Caco-2 (cell line): ENCODE measurements at regions not wholly inside any gene's neighbourhood (a gene's known extent, or its start where the extent isn't known, plus 50 kb on each side); places are given as distances from the start of the nearest gene placed in this dataset.

ENCODE experiments used
- BruUV-seq: library from RNA; stranded (reverse); fragments of 400-500 nt; replicated peaks from 2 replicates; lab custom pipeline; 2021; lab: Mats Ljungman, UMichigan
- CTCF ChIA-PET: fragments of 300-600 bp; sonication (Branson Sonifier 250); formaldehyde crosslinking; loops from one replicate; lab custom pipeline; 2022; ENCODE audit warnings: antibody characterized with exemption; lab: Charles Lee
- POLR2A ChIA-PET: fragments of 300-600 bp; sonication (Branson Sonifier 250); formaldehyde crosslinking; loops from one replicate; lab custom pipeline; 2022; ENCODE audit warnings: antibody characterized with exemption; lab: Charles Lee
- DNase-seq, 2 experiments: peaks; one replicate each; pipeline versions ENCODE4 v3.0.0 to v3.0.0-alpha.2; 2020 to 2022
- H3K27me3 ChIP-seq: replicated peaks from 2 replicates; pipeline ENCODE4 v1.6.0; 2011; ENCODE audit warnings: low read length; ENCODE audit not compliant: control insufficient read depth, insufficient read depth
- H3K36me3 ChIP-seq: 2 replicates; pipeline ENCODE4 v1.5.1; 2011; ENCODE audit warnings: low read length; ENCODE audit not compliant: control insufficient read depth, insufficient read depth
- H3K4me1 ChIP-seq: fragments of 250-450 bp; sonication (Bioruptor Pico); 2 replicates; pipeline ENCODE4 v1.5.1; 2020; ENCODE audit warnings: mild to moderate bottlenecking
- H3K4me3 ChIP-seq: 2 replicates; pipeline ENCODE4 v1.5.1; 2011; ENCODE audit warnings: low read depth, mild to moderate bottlenecking, control low read depth, low read length
- H3K9me3 ChIP-seq: fragments of 250-450 bp; sonication (Bioruptor Pico); 2 replicates; pipeline ENCODE4 v1.5.1; 2020; ENCODE audit warnings: mild to moderate bottlenecking, moderate library complexity
- H3K27ac Mint-ChIP-seq: one replicate; pipeline ENCODE4 v1.8.0; 2022; ENCODE audit warnings: mixed read lengths; ENCODE audit not compliant: unreplicated experiment
- H3K27me3 Mint-ChIP-seq: one replicate; pipeline ENCODE4 v1.8.0; 2022; ENCODE audit warnings: mixed read lengths; ENCODE audit not compliant: insufficient read depth, unreplicated experiment
- H3K36me3 Mint-ChIP-seq: one replicate; pipeline ENCODE4 v1.8.0; 2022; ENCODE audit warnings: mild to moderate bottlenecking, mixed read lengths; ENCODE audit not compliant: insufficient read depth, unreplicated experiment
- H3K4me1 Mint-ChIP-seq: one replicate; pipeline ENCODE4 v1.8.0; 2022; ENCODE audit warnings: low read depth, mixed read lengths; ENCODE audit not compliant: unreplicated experiment
- H3K4me3 Mint-ChIP-seq: one replicate; pipeline ENCODE4 v1.8.0; 2022; ENCODE audit warnings: mild to moderate bottlenecking, moderate library complexity, mixed read lengths; ENCODE audit not compliant: unreplicated experiment
- H3K9me3 Mint-ChIP-seq: one replicate; pipeline ENCODE4 v1.8.0; 2022; ENCODE audit warnings: mixed read lengths; ENCODE audit not compliant: unreplicated experiment
- intact Hi-C: fragments of 100-400 bp; cut with micrococcal nuclease; formaldehyde crosslinking; loops from one replicate; pipeline ENCODE4 v1.10.0; 2022; ENCODE audit not compliant: unreplicated experiment
- TF ChIP-seq, protein P1 (sequence below), 2 experiments: fragments of 200-600 bp in 1 of 2; IDR thresholded peaks; 1 replicate in 1 of 2; 2 replicates in 1 of 2; pipeline versions ENCODE4 v1.5.1 to v1.8.0; 2011 to 2022; ENCODE audit warnings: antibody characterized with exemption in 1 of 2, control low read depth in 1 of 2, inconsistent platforms in 1 of 2, low read depth in 1 of 2, low read length in 1 of 2, mild to moderate bottlenecking in 1 of 2, moderate library complexity in 1 of 2; ENCODE audit not compliant: insufficient read depth in 1 of 2, severe bottlenecking in 1 of 2, unreplicated experiment in 1 of 2

DNA sequence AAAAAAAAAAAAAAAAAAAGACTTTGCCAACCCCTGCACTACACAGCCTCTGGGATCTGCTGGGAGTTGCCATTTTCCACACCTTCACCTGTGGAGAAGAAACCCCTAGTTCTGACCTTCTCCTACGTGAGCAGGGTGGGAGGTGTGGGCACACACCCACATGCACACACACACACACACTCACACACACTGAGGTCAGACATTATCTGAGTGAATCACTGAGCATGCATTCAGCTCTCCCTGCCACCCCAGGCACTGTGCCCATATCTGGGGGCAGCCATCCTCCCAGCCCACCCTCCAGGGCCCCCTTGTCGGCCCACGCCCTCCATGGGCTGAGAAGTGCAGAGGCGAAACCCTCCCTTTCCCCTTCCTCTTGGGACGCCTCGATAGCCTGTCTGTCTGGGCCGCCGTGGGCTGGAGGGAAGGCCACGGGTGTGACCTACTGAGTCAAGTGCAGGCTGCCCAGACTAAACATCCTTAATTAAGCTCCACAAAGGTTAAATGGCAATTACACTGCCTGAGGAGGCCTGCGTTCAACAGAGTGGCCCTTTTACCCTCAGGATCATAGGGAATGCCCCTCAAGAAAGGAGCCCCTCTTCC is 143.8 kb downstream of the C16orf95 start:
- DNase-seq, result no peak
- BruUV-seq, result no TSS peak
- ChIA-PET POLR2A (no interaction called here), CTCF (no interaction called here)
- H3K36me3 Mint-ChIP-seq, result no peaks in the 10 kb centered on the region
- no peak overlapping the region for H3K4me3 ChIP-seq
- no peaks in the 10 kb centered on the region for H3K4me1 Mint-ChIP-seq
- peaks cover 18% of the 10 kb centered on the region for H3K9me3 Mint-ChIP-seq
- H3K27ac Mint-ChIP-seq, result no peak overlapping the region
- H3K9me3 ChIP-seq, result no peaks in the 10 kb centered on the region
- TF ChIP-seq, protein P1, sequence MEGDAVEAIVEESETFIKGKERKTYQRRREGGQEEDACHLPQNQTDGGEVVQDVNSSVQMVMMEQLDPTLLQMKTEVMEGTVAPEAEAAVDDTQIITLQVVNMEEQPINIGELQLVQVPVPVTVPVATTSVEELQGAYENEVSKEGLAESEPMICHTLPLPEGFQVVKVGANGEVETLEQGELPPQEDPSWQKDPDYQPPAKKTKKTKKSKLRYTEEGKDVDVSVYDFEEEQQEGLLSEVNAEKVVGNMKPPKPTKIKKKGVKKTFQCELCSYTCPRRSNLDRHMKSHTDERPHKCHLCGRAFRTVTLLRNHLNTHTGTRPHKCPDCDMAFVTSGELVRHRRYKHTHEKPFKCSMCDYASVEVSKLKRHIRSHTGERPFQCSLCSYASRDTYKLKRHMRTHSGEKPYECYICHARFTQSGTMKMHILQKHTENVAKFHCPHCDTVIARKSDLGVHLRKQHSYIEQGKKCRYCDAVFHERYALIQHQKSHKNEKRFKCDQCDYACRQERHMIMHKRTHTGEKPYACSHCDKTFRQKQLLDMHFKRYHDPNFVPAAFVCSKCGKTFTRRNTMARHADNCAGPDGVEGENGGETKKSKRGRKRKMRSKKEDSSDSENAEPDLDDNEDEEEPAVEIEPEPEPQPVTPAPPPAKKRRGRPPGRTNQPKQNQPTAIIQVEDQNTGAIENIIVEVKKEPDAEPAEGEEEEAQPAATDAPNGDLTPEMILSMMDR (IDR thresholded peaks at IDR 0.05; ENCODE audit: insufficient read depth in 1 of 2, low read depth in 1 of 2, low read length in 1 of 2, severe bottlenecking in 1 of 2, unreplicated experiment in 1 of 2), result no peak
- intact Hi-C loops, result no loop called here
- peaks cover 11% of the 10 kb centered on the region for H3K27me3 Mint-ChIP-seq
- no peaks in the 10 kb centered on the region for H3K27me3 ChIP-seq
- H3K4me1 ChIP-seq, result no peaks in the 10 kb centered on the region
- H3K36me3 ChIP-seq, result no peaks in the 10 kb centered on the region
- H3K4me3 Mint-ChIP-seq, result no peak overlapping the region

DNA sequence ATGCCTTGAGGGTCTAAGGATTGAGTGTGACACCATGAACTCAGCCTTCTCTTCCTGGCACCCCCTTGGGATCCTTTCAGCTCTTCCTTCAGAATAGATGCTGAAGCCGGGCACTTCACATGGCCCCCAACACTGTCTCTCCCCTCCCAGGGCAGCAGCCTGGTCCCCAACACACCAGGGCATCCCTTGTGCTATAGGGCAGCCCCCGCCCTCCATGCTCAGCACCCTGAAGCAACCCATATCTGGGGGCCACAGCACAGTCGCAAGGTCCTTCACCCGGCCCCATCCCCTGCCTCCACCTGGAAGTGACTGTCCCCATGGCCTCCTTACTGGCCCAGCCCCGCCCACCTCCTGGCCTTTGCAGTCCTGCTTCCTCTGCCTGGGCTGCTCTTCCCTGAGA is 143.1 kb downstream of the C16orf95 start:
- POLR2A ChIA-PET, result no interaction called here
- no TSS peak for BruUV-seq
- H3K4me1 Mint-ChIP-seq, result no peaks in the 10 kb centered on the region
- H3K36me3 Mint-ChIP-seq, result no peaks in the 10 kb centered on the region
- Histone ChIP-seq H3K27me3 (no peaks in the 10 kb centered on the region), H3K36me3 (no peaks in the 10 kb centered on the region), H3K9me3 (no peaks in the 10 kb centered on the region), H3K4me1 (no peaks in the 10 kb centered on the region), H3K4me3 (no peak overlapping the region)
- H3K4me3 Mint-ChIP-seq, result no peak overlapping the region
- peaks cover 18% of the 10 kb centered on the region for H3K9me3 Mint-ChIP-seq
- intact Hi-C loops, result no loop called here
- TF ChIP-seq, protein P1 (IDR thresholded peaks at IDR 0.05; ENCODE audit: insufficient read depth in 1 of 2, low read depth in 1 of 2, low read length in 1 of 2, severe bottlenecking in 1 of 2, unreplicated experiment in 1 of 2), result no peak
- no peak overlapping the region for H3K27ac Mint-ChIP-seq
- H3K27me3 Mint-ChIP-seq, result peaks cover 11% of the 10 kb centered on the region
- CTCF ChIA-PET, result no interaction called here
- DNase-seq, result no peak

GRCh38 chr16:87176735-87177134 is 140.5 kb downstream of the C16orf95 start:
- TF ChIP-seq, protein P1 (IDR thresholded peaks at IDR 0.05; ENCODE audit: insufficient read depth in 1 of 2, low read depth in 1 of 2, low read length in 1 of 2, severe bottlenecking in 1 of 2, unreplicated experiment in 1 of 2), result no peak
- ChIA-PET POLR2A (no interaction called here), CTCF (no interaction called here)
- no peak for DNase-seq
- Mint-ChIP-seq H3K36me3 (no peaks in the 10 kb centered on the region), H3K4me3 (no peak overlapping the region), H3K9me3 (peaks cover 2% of the 10 kb centered on the region), H3K4me1 (no peaks in the 10 kb centered on the region), H3K27ac (no peak overlapping the region), H3K27me3 (peaks cover 14% of the 10 kb centered on the region)
- H3K36me3 ChIP-seq, result no peaks in the 10 kb centered on the region
- H3K4me1 ChIP-seq, result no peaks in the 10 kb centered on the region
- H3K27me3 ChIP-seq, result no peaks in the 10 kb centered on the region
- BruUV-seq, result no TSS peak
- H3K9me3 ChIP-seq, result no peaks in the 10 kb centered on the region
- no peak overlapping the region for H3K4me3 ChIP-seq
- intact Hi-C loops, result no loop called here
